GM21529 (cell line): ENCODE measurements at regions not wholly inside any gene's neighbourhood (a gene's known extent, or its start where the extent isn't known, plus 50 kb on each side); places are given as distances from the start of the nearest gene placed in this dataset.
"Not testable (repeated sequence)": the region's sequence is repeated elsewhere in the genome, so short reads cannot be mapped to it uniquely, and the experiment has no call there.

Source experiments
- ATAC-seq: cut with Tn5 transposase; IDR thresholded peaks from one replicate; pipeline ENCODE4 v1.9.1; 2021; ENCODE audit not compliant: unreplicated experiment

DNA sequence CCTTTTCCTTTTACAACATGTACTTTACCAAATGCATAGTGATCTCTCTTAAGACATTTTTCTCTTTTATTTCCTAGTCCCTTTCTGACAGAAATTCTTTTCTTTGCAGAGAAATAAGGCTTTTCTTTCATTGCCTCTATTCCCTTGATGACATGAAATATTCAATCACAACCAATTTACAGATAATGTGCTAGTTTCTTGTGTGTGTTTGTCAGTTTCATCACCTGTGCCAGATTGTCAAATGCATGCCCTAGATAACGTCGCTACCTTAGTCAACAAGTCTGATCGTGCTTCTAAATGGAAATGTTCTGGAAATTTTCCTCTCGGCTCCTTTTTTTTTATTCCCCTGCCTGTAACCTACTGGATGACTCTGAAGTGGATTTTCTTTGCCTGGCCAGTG, 478.1 kb downstream of the KLF5 start:
- ATAC-seq = no peak

DNA sequence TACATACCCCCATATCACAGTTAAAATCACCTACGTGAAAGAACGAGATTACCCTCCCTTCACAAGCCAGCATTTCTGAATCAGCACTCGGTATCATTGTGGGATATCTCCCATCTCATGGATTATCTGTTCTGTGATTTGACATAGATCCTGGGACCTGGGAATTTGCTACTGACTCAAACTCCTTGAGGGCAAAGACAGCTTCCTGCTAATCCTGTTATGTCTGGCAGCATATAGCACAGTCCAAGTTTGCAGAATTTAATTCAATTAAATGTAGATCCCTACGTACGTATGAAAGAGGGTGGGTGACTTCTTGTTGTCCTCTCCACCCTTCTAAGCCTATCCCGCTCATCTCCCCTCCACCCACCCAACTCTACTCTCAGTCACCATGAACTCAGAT, 476.5 kb downstream of the KLF5 start:
- no peak for ATAC-seq

DNA sequence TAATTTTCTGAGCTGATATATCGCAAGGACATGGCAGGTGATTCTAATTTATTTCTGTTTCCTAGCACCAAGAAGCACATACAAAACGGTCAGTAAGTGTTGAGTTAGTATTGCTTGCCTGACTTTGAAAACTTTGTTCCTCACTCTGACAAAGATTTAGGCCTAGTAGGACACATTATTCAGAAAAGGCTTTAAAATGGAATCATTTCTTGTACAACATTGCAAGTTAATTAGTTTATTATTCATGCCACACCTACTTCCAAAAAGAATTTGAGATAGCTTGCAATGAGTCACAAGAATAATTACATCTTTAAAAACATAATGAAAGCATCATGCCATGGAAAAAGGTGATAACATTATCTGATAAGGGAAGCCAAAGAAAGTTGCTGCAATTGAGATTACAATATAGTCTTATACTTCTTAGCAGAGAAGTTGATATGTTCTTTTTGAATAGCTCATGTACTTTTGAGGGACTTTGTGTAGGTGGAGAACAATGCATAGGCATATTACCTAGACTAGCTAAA, 474.2 kb downstream of the KLF5 start:
- ATAC-seq = no peak

DNA sequence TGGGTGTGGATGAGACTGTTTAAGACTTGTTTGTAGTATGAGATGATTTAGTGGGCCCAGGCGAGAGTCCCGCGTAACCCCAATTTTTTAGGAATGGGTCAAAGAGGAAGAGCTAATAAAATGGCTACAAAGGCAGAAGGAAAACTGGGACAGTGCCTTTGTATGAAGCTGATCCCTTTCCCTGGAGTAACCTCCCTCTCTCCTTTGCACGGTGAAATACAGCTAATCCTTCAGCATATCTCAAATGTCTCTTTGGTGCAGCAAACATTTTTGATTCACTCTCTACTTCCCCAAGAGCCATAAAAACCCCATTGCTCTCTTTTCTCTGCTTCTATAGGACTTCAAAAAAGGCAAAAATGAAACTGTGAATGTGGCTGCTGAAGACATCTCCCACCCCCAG, 473.8 kb downstream of the KLF5 start:
- ATAC-seq = no peak

DNA sequence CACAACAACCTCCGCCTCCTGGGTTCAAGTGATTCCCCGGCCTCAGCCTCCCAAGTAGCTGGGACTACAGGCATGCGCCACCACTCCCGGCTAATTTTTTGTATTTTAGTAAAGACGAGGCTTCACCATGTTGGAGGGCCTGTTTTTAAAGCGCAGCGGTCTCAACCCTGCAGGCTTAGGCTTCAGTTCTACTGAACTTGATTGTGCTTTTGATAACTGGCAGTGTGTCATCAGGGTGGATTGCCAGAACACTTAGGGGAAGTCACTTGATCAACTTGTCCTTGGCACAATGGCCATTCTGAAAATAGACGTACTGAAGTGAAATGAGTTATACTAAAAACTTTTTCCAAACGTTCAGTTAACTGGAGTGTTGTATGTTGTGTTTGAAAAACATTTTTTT, 472.2 kb downstream of the KLF5 start:
- ATAC-seq = no peak

DNA sequence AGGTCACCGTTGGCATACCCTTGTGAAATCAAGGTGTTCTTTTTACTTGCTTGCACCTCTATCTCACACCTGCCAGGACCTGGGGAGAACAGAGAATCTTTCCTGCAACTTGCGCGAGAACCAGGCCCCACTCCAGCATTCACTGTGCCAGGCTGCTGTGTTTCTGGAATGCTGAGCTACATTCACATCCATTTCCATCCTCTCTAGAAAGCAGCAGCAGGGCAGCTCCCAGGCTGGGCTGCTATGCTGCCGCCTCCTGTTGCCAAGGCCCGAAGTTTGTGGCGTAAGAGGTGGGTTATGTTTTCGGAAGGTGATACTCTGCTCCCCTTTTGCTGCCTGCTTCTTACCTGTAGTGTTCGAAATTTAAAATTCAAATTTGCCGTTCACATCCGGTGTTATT, 464.1 kb downstream of the KLF5 start:
- no peak for ATAC-seq

DNA sequence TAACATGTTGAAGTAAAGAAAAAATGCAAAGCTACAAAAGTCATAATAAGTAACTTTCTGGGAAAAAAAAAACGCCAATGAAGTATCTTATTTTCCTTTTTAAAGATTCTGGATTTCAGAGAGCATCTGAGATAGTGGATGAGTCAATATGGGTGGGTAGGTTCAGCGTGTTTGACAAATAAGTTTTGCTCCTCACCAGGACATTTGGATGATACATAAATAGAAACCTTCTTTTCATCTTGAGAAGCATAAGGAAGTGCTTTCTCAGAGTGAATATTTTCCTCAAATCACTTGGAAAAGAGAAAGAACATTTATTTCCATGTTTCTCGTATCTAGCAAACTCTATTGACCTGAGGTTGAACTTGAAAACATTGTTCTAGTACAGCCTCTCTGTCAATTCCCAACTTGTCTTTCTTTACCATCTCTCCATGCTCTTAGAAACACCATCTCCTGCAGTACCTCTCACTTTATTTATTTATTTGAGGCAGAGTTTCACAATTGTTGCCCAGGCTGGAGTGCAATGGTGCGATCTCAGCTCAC, 463.2 kb downstream of the KLF5 start:
- no peak for ATAC-seq

DNA sequence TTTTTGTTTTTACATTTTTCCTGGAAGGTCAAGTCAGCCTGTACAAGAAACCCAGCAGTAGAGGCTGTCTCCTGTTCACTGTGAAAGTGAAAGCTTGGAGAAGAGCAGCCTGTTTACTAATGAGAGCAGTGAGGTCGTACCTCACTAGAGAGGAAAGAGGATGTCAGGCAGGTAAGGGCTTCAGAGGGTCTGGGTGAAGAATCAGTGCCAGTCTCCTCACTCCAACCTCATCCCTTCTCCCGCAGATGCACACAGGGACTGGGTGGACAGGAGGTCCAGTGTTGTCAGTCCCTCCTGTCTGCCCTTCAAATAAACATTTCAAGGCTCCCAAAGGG, 462.5 kb downstream of the KLF5 start:
- ATAC-seq = no peak

DNA sequence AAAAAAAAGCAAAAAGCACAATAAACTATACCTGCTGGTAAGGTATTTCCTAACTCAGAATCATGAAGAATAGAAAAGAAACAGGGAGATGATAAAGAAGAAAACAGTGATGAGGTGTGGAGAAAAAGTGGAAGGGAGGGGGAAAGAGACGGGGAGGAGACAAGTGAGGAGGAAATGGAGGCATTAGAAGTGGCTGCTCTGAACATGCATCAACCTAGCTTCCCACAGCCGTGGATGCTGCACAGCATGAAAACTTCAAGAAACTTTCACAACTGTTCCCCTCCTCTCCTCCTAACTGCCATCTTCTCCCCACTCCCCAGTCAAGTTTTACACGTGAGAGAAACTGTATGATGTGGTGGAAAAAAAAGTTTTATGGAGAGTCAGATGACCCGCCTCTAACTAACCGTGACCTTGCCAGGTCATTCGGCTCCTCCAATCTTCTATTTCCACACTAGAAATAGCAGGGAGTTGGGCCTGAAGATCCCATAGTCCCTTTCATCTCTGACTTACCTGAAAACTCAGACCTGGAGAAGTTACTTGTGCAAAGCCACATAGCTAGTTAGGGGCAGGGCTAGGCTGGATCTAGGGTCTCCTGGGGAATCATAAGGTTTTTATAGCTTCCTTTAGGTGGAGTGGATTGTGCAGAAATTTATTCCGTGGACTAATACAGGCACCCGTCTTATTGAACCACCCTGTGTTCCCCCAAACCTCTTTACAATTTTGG, 461.9 kb downstream of the KLF5 start:
- no peak for ATAC-seq

DNA sequence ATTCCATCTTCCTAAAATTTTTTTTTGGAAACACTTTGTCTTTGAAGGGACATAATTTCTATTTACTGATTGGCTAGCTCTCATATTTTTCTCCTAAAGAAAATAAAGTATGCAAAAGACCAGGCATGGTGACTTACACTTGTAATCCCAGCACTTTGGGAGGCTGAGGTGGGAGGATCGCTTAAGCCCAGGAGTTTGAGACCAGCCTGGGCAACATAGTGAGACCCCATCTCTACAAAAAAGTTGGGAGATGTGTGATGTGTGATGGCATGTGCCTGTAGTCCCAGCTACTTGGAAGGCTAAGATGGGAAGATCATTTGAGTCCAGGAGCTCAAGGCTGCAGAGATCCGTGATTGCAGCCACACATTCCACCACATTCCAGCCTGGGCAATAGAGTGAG, 461.3 kb downstream of the KLF5 start:
- not testable (repeated sequence) for ATAC-seq

DNA sequence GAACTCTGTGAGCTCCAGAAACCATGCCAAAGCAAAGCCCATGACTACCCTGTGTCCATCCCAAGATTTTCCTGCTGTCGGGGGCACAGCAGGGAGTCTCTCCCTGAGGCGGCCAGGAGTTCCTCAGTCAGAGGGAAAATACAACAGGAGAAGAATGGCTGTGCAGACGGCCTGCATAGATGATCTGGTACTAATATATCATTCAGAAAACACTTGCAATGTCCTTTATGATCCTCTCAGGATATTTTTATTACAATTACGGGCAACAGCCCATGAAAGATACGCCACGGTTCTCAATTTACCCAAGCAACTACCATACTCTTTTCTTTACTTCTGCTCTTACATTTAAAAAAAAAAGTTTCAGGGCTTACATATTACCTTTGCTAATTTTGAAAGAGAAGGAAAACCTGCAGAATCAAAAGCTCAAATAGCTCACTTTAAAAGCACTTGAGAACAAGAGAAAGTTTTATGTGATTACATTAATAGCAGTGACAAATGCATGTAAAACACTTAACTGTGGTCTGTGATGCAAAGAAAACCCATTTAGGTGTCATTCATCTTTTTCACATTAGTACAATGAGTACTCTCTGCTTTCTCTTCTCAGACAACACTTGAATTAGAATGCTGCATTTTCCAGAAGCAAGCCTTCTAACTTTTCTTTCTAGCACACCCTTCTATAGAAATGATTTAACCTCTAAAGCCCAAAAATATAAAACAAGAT, 460.8 kb downstream of the KLF5 start:
- ATAC-seq = no peak

DNA sequence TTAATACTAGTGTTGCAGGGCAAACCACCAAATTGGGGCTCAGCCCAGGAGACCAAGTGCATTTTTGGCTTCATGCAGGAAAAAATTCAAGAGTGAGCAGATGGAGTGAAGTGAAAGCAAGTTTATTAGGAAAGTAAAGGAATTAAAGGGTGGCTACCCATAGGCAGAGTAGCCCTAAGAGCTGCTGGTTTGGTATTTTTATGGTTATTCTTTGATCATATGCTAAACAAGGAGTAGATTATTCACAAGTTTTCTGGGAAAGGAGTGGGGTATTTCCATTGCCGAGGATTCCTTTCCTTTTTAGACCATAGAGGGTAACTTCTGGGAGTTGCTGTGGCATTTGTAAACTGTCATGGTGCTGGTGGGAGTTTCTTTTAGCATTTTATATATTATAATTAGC, 459.0 kb downstream of the KLF5 start:
- ATAC-seq = no peak

DNA sequence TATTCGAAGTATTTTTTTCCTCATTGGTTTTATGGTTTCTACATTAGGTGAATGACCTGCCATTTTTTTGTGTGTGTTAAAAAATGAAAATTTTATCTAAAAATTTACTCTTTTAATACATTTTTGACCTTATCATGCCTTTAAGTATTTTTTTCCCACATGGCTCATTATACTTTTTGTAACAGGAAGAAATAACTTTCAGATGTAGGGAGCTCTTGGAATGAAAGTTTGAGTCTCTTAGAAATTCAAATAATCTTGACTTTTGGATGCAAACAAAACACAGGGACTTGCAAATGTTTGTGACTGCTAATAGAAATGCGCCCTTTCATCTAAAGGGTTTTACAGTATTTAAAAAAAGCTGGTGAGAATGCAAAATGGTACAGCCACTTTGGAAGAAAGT, 457.9 kb downstream of the KLF5 start:
- ATAC-seq = no peak

DNA sequence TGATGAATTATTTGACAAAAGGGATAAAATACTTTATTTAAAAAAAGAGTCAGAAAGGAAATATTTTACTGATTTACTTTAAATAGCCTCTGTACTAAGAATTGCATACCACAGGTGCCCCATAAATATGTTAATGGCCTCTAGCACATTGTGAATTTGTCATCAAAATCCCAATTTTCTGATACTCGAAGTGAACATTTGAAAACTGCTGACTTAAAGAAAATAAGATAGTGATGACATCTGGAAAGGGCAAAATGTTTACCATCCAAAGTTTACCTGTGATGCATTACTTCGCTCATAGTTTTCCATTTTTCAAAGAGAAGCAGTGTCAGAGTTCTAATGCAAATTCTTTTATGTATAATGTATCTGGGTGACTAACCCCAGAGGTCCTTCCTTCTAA, 455.4 kb downstream of the KLF5 start:
- ATAC-seq = no peak

DNA sequence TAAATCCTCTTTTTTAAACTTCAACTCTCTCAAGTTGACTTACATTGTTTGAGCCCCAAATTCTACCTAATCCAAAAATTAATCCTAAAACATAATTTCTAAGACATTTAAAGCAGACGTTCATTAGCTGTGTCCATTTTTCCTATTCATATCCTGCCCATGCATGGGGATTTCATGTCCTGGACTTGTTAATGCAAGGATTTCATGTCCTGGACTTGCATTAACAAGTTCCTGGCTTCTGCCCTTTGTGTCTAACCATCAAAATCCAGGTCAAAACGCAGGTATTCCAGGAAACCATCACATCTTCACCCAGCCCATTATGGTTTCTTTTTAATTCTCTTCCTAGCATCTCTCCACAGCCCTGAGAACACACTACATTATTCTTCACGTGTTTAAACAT, 454.9 kb downstream of the KLF5 start:
- no peak for ATAC-seq

DNA sequence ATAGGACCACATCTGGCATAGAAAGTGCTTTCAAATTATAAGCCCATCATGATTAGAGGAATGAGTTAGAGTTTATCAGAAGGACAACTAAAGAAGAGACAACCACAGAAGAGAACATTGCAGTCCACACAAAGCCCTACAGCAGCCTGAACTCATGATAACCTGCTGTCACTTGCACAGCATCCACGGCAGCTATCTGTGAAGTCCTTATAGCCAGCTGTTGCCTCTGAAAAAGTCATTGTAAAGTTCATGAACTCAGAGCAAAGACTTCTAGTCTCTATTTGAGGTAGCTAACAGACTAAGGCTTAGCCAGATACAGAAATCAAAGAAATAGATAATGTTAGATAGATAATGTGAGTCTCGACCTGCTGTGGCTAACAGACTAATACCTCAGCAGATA, 450.0 kb downstream of the KLF5 start:
- no peak for ATAC-seq

DNA sequence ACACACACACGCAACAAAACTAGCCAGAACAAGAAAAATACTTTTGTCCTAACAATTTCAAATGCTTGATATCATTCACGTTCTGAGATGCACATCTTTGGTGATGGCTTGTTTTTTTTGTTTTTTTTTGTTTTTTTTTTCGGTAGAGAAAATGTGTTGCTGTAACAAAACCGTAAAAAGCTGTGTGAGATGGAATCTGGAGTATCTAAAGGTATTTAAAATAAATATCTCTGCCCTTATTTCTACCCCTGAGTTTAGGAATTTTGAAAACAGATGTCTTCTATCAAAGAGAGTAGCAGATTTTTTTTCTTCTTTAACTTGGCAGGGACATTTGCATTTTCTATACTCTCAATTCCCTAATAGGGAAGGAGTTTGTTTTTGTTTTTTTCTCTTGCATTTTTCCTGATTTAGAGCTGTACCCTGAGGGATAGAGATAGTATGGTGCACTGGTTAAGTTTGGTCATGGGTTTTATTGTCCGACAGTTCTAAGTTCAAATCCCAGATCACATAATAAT, 446.6 kb downstream of the KLF5 start:
- no peak for ATAC-seq

DNA sequence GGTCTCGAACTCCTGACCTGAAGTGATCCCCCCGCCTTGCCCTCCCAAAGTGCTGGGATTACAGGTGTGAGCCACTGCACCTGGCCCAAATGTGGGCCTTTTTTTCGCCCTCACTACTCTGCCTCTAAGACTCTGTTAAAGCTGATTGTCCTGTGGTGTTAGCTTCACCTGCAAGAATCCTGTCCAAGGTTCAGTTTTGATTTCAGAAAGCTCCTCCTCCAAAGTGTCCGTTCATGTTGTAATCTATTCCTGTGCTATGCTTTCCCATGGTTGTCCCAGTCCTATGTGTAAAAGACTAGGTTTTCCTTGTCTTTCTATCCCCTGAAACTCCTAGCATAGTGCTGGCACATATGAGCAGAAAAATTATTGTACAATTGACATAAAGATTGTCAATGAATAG, 440.9 kb downstream of the KLF5 start:
- ATAC-seq = no peak

DNA sequence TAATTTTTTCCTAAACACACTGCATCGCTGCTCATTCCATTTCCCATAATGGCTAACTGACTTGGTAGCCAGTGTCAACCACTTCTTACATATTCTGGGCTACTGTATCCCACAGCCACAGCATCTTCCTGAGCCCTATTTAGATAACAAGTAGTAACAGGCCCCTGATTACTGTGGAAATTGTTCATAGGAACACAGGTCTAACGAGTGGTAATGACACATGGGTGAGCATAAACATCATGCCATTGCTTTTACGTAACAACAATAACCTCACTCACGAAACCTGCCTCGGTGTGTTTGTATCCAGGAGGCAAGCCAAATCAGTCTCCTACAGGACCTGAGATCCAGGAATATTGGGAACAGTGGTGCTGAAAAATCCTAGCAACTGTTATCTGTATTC, 438.6 kb downstream of the KLF5 start:
- ATAC-seq = no peak

DNA sequence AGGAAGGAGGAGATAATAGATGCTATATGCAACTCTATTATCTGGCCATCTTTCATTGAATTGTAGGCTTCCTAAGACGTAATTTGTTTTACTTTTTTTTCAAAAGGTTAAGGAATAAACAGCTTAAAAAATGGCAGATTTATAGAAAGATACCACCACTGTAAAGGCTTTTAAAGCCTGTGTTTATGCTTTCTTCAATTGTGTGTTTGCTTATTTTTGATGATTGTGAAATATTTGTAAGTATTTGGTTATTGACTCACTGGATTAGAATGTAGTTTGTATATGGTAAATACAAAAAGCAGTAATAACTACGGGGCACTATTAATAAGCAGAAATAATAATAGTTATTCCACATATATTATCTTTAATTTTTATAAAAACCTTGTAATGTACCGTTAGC, 437.9 kb downstream of the KLF5 start:
- ATAC-seq = no peak

DNA sequence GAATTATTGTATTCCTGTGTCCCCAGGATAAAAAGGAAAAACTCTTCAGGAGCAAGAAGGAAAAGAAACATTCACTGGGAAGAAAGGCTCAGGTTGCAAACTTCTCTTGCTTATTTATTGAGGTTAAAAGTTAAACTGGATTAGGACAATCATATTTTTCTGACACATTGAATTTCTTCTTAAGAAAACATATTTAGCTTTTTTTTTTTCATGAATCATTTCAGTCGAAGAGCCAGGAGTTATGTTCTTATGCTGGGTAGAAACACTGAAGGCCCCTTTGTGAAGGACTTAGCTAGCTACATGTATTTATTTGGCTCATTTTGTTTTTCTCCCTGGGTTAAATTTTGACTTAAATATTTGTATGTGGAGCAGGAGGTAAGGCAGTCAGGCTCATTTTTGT, 434.0 kb downstream of the KLF5 start:
- no peak for ATAC-seq

DNA sequence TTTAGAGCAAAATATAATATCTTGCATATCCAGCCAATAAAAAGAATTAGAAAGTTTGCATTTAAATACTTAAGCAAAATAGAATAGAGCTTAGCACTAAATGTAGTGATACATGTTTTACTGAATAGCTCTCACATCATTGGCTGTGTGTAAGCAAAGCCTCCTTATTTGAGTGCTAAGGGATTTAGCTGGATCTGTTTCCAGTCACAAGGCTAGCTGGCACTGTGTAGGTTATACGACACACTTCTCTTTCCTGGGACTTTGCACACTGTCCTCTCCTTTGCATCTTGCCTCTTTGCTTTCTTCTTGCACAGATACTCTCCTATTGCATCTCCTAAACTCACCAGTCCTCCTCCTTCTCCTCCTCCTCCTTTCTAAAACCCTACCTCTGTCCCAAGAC, 423.8 kb downstream of the KLF5 start:
- ATAC-seq = no peak
